Calu3 (cell line): ENCODE measurements at regions not wholly inside any gene's neighbourhood (a gene's known extent, or its start where the extent isn't known, plus 50 kb on each side); places are given as distances from the start of the nearest gene placed in this dataset.

ENCODE experiments used
- BruUV-seq: library from RNA; stranded (reverse); fragments of 400-500 nt; replicated peaks from 2 replicates; lab custom pipeline; 2021; lab: Mats Ljungman, UMichigan
- CTCF ChIA-PET: fragments of 300-600 bp; sonication (Branson Sonifier 250); formaldehyde crosslinking; loops from one replicate; lab custom pipeline; 2022; ENCODE audit warnings: antibody characterized with exemption; lab: Charles Lee
- DNase-seq: peaks from one replicate; pipeline ENCODE4 v3.0.0; 2022
- H3K27ac Mint-ChIP-seq: one replicate; pipeline ENCODE4 v1.8.0; 2022; ENCODE audit warnings: mixed read lengths; ENCODE audit not compliant: unreplicated experiment
- H3K27me3 Mint-ChIP-seq: one replicate; pipeline ENCODE4 v1.8.0; 2022; ENCODE audit warnings: mixed read lengths; ENCODE audit not compliant: unreplicated experiment
- H3K36me3 Mint-ChIP-seq: one replicate; pipeline ENCODE4 v1.8.0; 2022; ENCODE audit warnings: mild to moderate bottlenecking, moderate library complexity, mixed read lengths; ENCODE audit not compliant: insufficient read depth, unreplicated experiment
- H3K4me1 Mint-ChIP-seq: one replicate; pipeline ENCODE4 v1.8.0; 2022; ENCODE audit warnings: mild to moderate bottlenecking, low read depth, mixed read lengths; ENCODE audit not compliant: unreplicated experiment
- H3K4me3 Mint-ChIP-seq: one replicate; pipeline ENCODE4 v1.8.0; 2022; ENCODE audit warnings: mild to moderate bottlenecking, low read depth, moderate library complexity, mixed read lengths; ENCODE audit not compliant: unreplicated experiment
- H3K9me3 Mint-ChIP-seq: one replicate; pipeline ENCODE4 v1.8.0; 2022; ENCODE audit warnings: low read depth, mixed read lengths; ENCODE audit not compliant: unreplicated experiment
- intact Hi-C: fragments of 100-400 bp; cut with micrococcal nuclease; formaldehyde crosslinking; loops from one replicate; pipeline ENCODE4 v1.10.0; 2022; ENCODE audit not compliant: unreplicated experiment
- TF ChIP-seq, protein P1 (sequence below): fragments of 200-600 bp; IDR thresholded peaks from one replicate; pipeline ENCODE4 v1.8.0; 2022; ENCODE audit warnings: antibody characterized with exemption; ENCODE audit not compliant: unreplicated experiment

DNA sequence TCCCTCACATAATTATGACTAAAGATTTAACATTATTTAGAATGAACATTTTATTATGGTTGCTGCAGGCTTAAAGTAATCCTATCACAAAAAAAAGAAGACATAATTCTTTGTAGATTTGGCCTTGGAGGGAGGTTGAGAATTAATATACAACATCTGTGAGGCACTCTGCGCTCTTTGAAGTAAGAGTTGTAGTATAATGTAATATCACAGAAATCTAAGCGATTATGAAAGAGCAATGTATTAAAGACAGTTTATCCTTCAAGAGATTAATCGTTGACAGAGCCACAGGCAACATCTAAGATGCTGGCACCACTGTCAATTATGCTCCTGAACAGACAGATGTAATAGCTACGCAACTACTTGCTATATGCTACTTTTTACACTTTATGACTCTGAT is 946.8 kb downstream of the GRIK2 start:
- CTCF ChIA-PET, result no interaction called here
- TF ChIP-seq, protein P1, sequence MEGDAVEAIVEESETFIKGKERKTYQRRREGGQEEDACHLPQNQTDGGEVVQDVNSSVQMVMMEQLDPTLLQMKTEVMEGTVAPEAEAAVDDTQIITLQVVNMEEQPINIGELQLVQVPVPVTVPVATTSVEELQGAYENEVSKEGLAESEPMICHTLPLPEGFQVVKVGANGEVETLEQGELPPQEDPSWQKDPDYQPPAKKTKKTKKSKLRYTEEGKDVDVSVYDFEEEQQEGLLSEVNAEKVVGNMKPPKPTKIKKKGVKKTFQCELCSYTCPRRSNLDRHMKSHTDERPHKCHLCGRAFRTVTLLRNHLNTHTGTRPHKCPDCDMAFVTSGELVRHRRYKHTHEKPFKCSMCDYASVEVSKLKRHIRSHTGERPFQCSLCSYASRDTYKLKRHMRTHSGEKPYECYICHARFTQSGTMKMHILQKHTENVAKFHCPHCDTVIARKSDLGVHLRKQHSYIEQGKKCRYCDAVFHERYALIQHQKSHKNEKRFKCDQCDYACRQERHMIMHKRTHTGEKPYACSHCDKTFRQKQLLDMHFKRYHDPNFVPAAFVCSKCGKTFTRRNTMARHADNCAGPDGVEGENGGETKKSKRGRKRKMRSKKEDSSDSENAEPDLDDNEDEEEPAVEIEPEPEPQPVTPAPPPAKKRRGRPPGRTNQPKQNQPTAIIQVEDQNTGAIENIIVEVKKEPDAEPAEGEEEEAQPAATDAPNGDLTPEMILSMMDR, result no peak
- Mint-ChIP-seq H3K4me1 (peaks cover 7% of the 10 kb centered on the region), H3K36me3 (no peaks in the 10 kb centered on the region), H3K27ac (no peak overlapping the region), H3K27me3 (no peaks in the 10 kb centered on the region), H3K9me3 (no peaks in the 10 kb centered on the region), H3K4me3 (no peak overlapping the region)
- intact Hi-C loops, result no loop called here
- BruUV-seq, result no TSS peak
- no peak for DNase-seq

GRCh38 chr6:102333736-102334135 is 940.2 kb downstream of the GRIK2 start:
- TF ChIP-seq, protein P1, result no peak
- CTCF ChIA-PET, result no interaction called here
- H3K9me3 Mint-ChIP-seq, result no peaks in the 10 kb centered on the region

GRCh38 chr6:102327697-102328225 is 934.3 kb downstream of the GRIK2 start:
- H3K27me3 Mint-ChIP-seq, result no peaks in the 10 kb centered on the region
- peaks cover 2% of the 10 kb centered on the region for H3K9me3 Mint-ChIP-seq
- no peak for DNase-seq
- TF ChIP-seq, protein P1, result no peak
- no peaks in the 10 kb centered on the region for H3K4me1 Mint-ChIP-seq
- CTCF ChIA-PET, result interaction anchor here (0.6 kb wide), 1 partner anchor 1234 kb away, joined by 3 read pairs; no protein-coding TSS in a partner anchor
- H3K27ac Mint-ChIP-seq, result no peak overlapping the region
- H3K36me3 Mint-ChIP-seq, result no peaks in the 10 kb centered on the region
- BruUV-seq, result no TSS peak
- H3K4me3 Mint-ChIP-seq, result no peak overlapping the region
- intact Hi-C loops, result no loop called here

More at GRCh38 chr6:102333736-102334135, 940.2 kb downstream of the GRIK2 start:
- H3K27me3 Mint-ChIP-seq, result no peaks in the 10 kb centered on the region
- BruUV-seq, result no TSS peak
- no peak overlapping the region for H3K27ac Mint-ChIP-seq
- peaks cover 7% of the 10 kb centered on the region for H3K4me1 Mint-ChIP-seq
- DNase-seq, result no peak
- no peaks in the 10 kb centered on the region for H3K36me3 Mint-ChIP-seq
- no peak overlapping the region for H3K4me3 Mint-ChIP-seq
- intact Hi-C loops, result no loop called here

GRCh38 chr6:102313699-102314098 is 920.2 kb downstream of the GRIK2 start:
- Mint-ChIP-seq H3K4me1 (no peaks in the 10 kb centered on the region), H3K27me3 (no peaks in the 10 kb centered on the region), H3K9me3 (no peaks in the 10 kb centered on the region), H3K27ac (no peak overlapping the region), H3K36me3 (no peaks in the 10 kb centered on the region), H3K4me3 (no peak overlapping the region)
- no TSS peak for BruUV-seq
- CTCF ChIA-PET, result no interaction called here
- TF ChIP-seq, protein P1, result no peak
- intact Hi-C loops, result no loop called here
- no peak for DNase-seq
